GM23338 (cell line): ENCODE measurements at regions not wholly inside any gene's neighbourhood (a gene's known extent, or its start where the extent isn't known, plus 50 kb on each side); places are given as distances from the start of the nearest gene placed in this dataset.
"Not testable (repeated sequence)": the region's sequence is repeated elsewhere in the genome, so short reads cannot be mapped to it uniquely, and the experiment has no call there.

Source experiments
- CTCF ChIP-seq, 2 experiments: fragments of 200-600 bp in 1 of 2; sonication (generic) in 1 of 2; conservative IDR thresholded peaks; 2 replicates each; pipeline versions ENCODE4 v1.5.1 to v1.6.1; 2016 to 2017; ENCODE audit warnings: antibody characterized with exemption in 2 of 2, low read depth in 2 of 2, mild to moderate bottlenecking in 2 of 2, moderate library complexity in 1 of 2
- EZH2phosphoT487 ChIP-seq: fragments of 200-600 bp; sonication (generic); IDR thresholded peaks from one replicate; pipeline ENCODE4 v1.8.1; 2018; ENCODE audit warnings: antibody characterized with exemption; ENCODE audit not compliant: unreplicated experiment
- JUNB ChIP-seq: IDR thresholded peaks from one replicate; pipeline ENCODE4 v1.6.1; 2016; ENCODE audit warnings: antibody characterized with exemption; ENCODE audit not compliant: unreplicated experiment
- POLR2AphosphoS5 ChIP-seq: IDR thresholded peaks from 2 replicates; pipeline ENCODE4 v1.6.1; 2016; ENCODE audit warnings: antibody characterized with exemption, low read depth
- TF ChIP-seq, protein P1 (sequence below): IDR thresholded peaks from one replicate; pipeline ENCODE4 v1.6.1; 2018; ENCODE audit warnings: antibody characterized with exemption; ENCODE audit not compliant: unreplicated experiment

DNA sequence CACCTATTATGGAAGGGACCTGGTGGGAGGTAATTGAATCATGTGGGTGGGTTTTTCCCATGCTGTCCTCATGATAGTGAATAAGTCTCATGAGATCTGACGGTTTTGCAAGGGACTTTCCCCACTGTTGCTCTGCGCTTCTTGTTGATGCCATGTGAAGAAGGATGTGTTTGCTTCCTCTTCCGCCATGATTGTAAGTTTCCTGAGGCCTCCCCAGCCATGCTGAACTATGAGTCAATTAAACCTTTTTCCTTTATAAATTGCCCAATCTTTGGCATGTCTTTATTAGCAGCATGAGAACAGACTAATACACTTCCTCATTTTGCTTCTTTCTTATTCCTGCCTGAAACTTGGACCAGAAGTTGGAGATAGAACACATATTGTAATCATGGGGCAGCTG is 396.2 kb downstream of the ATP23 start:
- TF ChIP-seq POLR2AphosphoS5; CTCF (conservative IDR thresholded peaks at IDR 0.05; ENCODE audit: low read depth in 2 of 2); JUNB; EZH2phosphoT487: not testable (repeated sequence)
- TF ChIP-seq, protein P1, sequence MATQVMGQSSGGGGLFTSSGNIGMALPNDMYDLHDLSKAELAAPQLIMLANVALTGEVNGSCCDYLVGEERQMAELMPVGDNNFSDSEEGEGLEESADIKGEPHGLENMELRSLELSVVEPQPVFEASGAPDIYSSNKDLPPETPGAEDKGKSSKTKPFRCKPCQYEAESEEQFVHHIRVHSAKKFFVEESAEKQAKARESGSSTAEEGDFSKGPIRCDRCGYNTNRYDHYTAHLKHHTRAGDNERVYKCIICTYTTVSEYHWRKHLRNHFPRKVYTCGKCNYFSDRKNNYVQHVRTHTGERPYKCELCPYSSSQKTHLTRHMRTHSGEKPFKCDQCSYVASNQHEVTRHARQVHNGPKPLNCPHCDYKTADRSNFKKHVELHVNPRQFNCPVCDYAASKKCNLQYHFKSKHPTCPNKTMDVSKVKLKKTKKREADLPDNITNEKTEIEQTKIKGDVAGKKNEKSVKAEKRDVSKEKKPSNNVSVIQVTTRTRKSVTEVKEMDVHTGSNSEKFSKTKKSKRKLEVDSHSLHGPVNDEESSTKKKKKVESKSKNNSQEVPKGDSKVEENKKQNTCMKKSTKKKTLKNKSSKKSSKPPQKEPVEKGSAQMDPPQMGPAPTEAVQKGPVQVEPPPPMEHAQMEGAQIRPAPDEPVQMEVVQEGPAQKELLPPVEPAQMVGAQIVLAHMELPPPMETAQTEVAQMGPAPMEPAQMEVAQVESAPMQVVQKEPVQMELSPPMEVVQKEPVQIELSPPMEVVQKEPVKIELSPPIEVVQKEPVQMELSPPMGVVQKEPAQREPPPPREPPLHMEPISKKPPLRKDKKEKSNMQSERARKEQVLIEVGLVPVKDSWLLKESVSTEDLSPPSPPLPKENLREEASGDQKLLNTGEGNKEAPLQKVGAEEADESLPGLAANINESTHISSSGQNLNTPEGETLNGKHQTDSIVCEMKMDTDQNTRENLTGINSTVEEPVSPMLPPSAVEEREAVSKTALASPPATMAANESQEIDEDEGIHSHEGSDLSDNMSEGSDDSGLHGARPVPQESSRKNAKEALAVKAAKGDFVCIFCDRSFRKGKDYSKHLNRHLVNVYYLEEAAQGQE, result not testable (repeated sequence)
